ENCODE measurements at regions not wholly inside any gene's neighbourhood (a gene's known extent, or its start where the extent isn't known, plus 50 kb on each side); places are given as distances from the start of the nearest gene placed in this dataset.

- TF ChIP-seq, protein P1, sequence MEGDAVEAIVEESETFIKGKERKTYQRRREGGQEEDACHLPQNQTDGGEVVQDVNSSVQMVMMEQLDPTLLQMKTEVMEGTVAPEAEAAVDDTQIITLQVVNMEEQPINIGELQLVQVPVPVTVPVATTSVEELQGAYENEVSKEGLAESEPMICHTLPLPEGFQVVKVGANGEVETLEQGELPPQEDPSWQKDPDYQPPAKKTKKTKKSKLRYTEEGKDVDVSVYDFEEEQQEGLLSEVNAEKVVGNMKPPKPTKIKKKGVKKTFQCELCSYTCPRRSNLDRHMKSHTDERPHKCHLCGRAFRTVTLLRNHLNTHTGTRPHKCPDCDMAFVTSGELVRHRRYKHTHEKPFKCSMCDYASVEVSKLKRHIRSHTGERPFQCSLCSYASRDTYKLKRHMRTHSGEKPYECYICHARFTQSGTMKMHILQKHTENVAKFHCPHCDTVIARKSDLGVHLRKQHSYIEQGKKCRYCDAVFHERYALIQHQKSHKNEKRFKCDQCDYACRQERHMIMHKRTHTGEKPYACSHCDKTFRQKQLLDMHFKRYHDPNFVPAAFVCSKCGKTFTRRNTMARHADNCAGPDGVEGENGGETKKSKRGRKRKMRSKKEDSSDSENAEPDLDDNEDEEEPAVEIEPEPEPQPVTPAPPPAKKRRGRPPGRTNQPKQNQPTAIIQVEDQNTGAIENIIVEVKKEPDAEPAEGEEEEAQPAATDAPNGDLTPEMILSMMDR (conservative IDR thresholded peaks at IDR 0.05 in 1 of 2, IDR thresholded peaks at IDR 0.05 in 1 of 2; ENCODE audit: extremely low read depth in 1 of 2, insufficient read depth in 1 of 2, low read depth in 1 of 2, low read length in 2 of 2), result no peak
- TF ChIP-seq EZH2 (IDR thresholded peaks at IDR 0.05; ENCODE audit: borderline replicate concordance, low read length), result no peak
Observed at GRCh38 chr6:27837625-27838057, 74.6 kb downstream of the OR2B2 start.
